ENCODE measurements at regions not wholly inside any gene's neighbourhood (a gene's known extent, or its start where the extent isn't known, plus 50 kb on each side); places are given as distances from the start of the nearest gene placed in this dataset.

- no peak for ATAC-seq
- peaks cover 0 to 17% of the 10 kb centered on the region in 2 donors for H3K9me3 ChIP-seq
- H3K36me3 ChIP-seq, result no peaks in the 10 kb centered on the region
- TF ChIP-seq CTCF (IDR thresholded peaks at IDR 0.05), result no peak
- H3K27me3 ChIP-seq, result no peaks in the 10 kb centered on the region
- no peak overlapping the region for H3K27ac ChIP-seq
- no peak for DNase-seq
- intact Hi-C loops (cut with DNase I), result no loop called here
- H3K4me1 ChIP-seq, result no peaks in the 10 kb centered on the region
- no peak overlapping the region for H3K4me3 ChIP-seq
Observed at GRCh38 chr5:87827539-87827938, 414.8 kb upstream of the CCNH start.

GRCh38 chr5:87826507-87826906 is 413.8 kb upstream of the CCNH start:
- DNase-seq (no peak), ATAC-seq (no peak)
- H3K4me1 ChIP-seq, result no peaks in the 10 kb centered on the region
- H3K27ac ChIP-seq, result no peak overlapping the region
- H3K27me3 ChIP-seq, result no peaks in the 10 kb centered on the region
- intact Hi-C loops (cut with DNase I), result no loop called here
- H3K4me3 ChIP-seq, result no peak overlapping the region
- TF ChIP-seq CTCF (IDR thresholded peaks at IDR 0.05), result no peak
- peaks cover 0 to 7% of the 10 kb centered on the region in 2 donors for H3K9me3 ChIP-seq
- H3K36me3 ChIP-seq, result no peaks in the 10 kb centered on the region

GRCh38 chr5:87825583-87825982 is 412.9 kb upstream of the CCNH start:
- DNase-seq (no peak), ATAC-seq (no peak)
- Histone ChIP-seq H3K27ac (no peak overlapping the region), H3K9me3 (no peaks in the 10 kb centered on the region), H3K36me3 (no peaks in the 10 kb centered on the region), H3K4me3 (no peak overlapping the region), H3K4me1 (no peaks in the 10 kb centered on the region), H3K27me3 (no peaks in the 10 kb centered on the region)
- intact Hi-C loops (cut with DNase I), result no loop called here
- no peak for TF ChIP-seq CTCF (IDR thresholded peaks at IDR 0.05)

GRCh38 chr5:87807783-87808182 is 395.1 kb upstream of the CCNH start:
- intact Hi-C loops (cut with DNase I), result no loop called here
- ATAC-seq, result no peak
- DNase-seq, result no peak
- Histone ChIP-seq H3K9me3 (peaks cover 0 to 8% of the 10 kb centered on the region in 2 donors), H3K36me3 (no peaks in the 10 kb centered on the region), H3K27me3 (no peaks in the 10 kb centered on the region), H3K4me1 (no peaks in the 10 kb centered on the region), H3K27ac (no peak overlapping the region), H3K4me3 (no peak overlapping the region)
- TF ChIP-seq CTCF (IDR thresholded peaks at IDR 0.05), result no peak

- Histone ChIP-seq H3K27me3 (no peaks in the 10 kb centered on the region), H3K36me3 (no peaks in the 10 kb centered on the region), H3K4me1 (no peaks in the 10 kb centered on the region), H3K4me3 (no peak overlapping the region), H3K9me3 (peaks cover 0 to 8% of the 10 kb centered on the region in 2 donors), H3K27ac (no peak overlapping the region)
- DNase-seq, result no peak
- ATAC-seq, result no peak
- TF ChIP-seq CTCF (IDR thresholded peaks at IDR 0.05), result no peak
- intact Hi-C loops (cut with DNase I), result no loop called here
Observed at GRCh38 chr5:87803352-87803751, 390.6 kb upstream of the CCNH start.

Measured in left lung (tissue), 4 donors.